Natural killer cell (primary cell): ENCODE measurements at regions not wholly inside any gene's neighbourhood (a gene's known extent, or its start where the extent isn't known, plus 50 kb on each side); places are given as distances from the start of the nearest gene placed in this dataset.

ENCODE experiments used
- ATAC-seq, 3 donors: fragments of 150-1000 bp in 2 of 3; fragments of 200-7000 bp in 1 of 3; cut with Tn5 transposase; 1 replicate in 1 of 3; 2 replicates in 2 of 3; pipeline ENCODE4 v1.10.0; 2021; ENCODE audit warnings: mild to moderate bottlenecking in 2 of 3, moderate library complexity in 2 of 3
- DNase-seq, 2 donors: peaks; one replicate each; pipeline versions ENCODE4 v3.0.0 to v3.0.0-alpha.2; 2013 to 2021; ENCODE audit warnings: mixed read lengths in 1 of 2
- H3K27ac ChIP-seq: one replicate; pipeline ENCODE4 v1.5.1; 2013; ENCODE audit warnings: mild to moderate bottlenecking, low read length
- H3K27me3 ChIP-seq: one replicate; pipeline ENCODE4 v1.6.1; 2013; ENCODE audit warnings: low read length; ENCODE audit not compliant: control insufficient read depth, insufficient read depth
- H3K36me3 ChIP-seq: one replicate; pipeline ENCODE4 v1.6.1; 2013; ENCODE audit warnings: low read length; ENCODE audit not compliant: control insufficient read depth, insufficient read depth
- H3K4me1 ChIP-seq: one replicate; pipeline ENCODE4 v1.6.1; 2013; ENCODE audit warnings: low read length; ENCODE audit not compliant: control insufficient read depth, insufficient read depth
- H3K4me3 ChIP-seq: one replicate; pipeline ENCODE4 v1.5.1; 2013; ENCODE audit warnings: low read length
- H3K9me3 ChIP-seq: one replicate; pipeline ENCODE4 v1.6.1; 2013; ENCODE audit warnings: low read length; ENCODE audit not compliant: control insufficient read depth, insufficient read depth
- H3K27ac Mint-ChIP-seq, 2 donors: one replicate each; pipeline ENCODE4 v1.8.0; 2022; ENCODE audit warnings: mild to moderate bottlenecking in 2 of 2, mixed read lengths in 2 of 2, moderate library complexity in 1 of 2
- H3K27me3 Mint-ChIP-seq, 2 donors: one replicate each; pipeline ENCODE4 v1.8.0; 2022; ENCODE audit warnings: low read depth in 2 of 2, mixed read lengths in 2 of 2
- H3K36me3 Mint-ChIP-seq: one replicate; pipeline ENCODE4 v1.8.0; 2022; ENCODE audit warnings: mixed read lengths
- H3K4me1 Mint-ChIP-seq, 2 donors: one replicate each; pipeline ENCODE4 v1.8.0; 2022; ENCODE audit warnings: mixed read lengths in 2 of 2
- H3K4me3 Mint-ChIP-seq: one replicate; pipeline ENCODE4 v1.8.0; 2022; ENCODE audit warnings: mild to moderate bottlenecking, moderate library complexity, mixed read lengths
- H3K9me3 Mint-ChIP-seq, 2 donors: one replicate each; pipeline ENCODE4 v1.8.0; 2022; ENCODE audit warnings: mixed read lengths in 2 of 2
- WGBS: methylation state at CpG from one replicate; pipeline ENCODE4 v1.1.7; 2013; ENCODE audit warnings: missing lambda C conversion rate; ENCODE audit not compliant: insufficient coverage; 5-methylcytosine and 5-hydroxymethylcytosine counted together
- intact Hi-C: fragments of 100-400 bp; cut with micrococcal nuclease; formaldehyde crosslinking; loops from one replicate; pipeline ENCODE4 v1.14.2; 2022
- TF ChIP-seq, protein P1 (sequence below): fragments of 200-600 bp; IDR thresholded peaks from one replicate; pipeline ENCODE4 v1.8.0; 2022; ENCODE audit warnings: antibody characterized with exemption

DNA sequence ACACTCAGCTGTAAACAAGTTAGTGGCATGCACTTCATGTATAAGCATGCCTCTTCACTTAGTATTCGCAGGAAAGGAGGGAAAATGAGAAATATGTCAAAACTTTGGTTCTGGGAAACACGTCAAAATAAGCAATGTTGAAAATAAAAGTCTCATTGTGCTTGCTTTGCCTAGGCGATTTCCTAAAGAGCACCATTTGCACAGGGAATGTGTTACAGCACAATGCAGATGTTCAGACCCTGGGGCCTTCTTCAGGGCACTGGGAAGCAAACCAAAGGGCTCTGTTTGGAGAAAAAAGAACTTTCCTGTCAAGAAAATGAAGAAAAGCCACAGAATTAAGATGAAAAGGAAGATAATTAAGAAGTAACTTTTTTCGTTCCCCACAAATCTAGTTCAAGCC lies 98.6 kb upstream of the PLD5 start:
- H3K27ac Mint-ChIP-seq: no peak overlapping the region
- no peak overlapping the region for H3K27ac ChIP-seq
- no peak overlapping the region for H3K4me3 ChIP-seq
- H3K36me3 Mint-ChIP-seq: no peaks in the 10 kb centered on the region
- 69% methylated on average over 3 of the region's 4 CpGs for WGBS
- no peaks in the 10 kb centered on the region for H3K27me3 Mint-ChIP-seq
- no peaks in the 10 kb centered on the region for H3K36me3 ChIP-seq
- no peaks in the 10 kb centered on the region for H3K9me3 ChIP-seq
- ATAC-seq (no peak), DNase-seq (no peak)
- TF ChIP-seq, protein P1, sequence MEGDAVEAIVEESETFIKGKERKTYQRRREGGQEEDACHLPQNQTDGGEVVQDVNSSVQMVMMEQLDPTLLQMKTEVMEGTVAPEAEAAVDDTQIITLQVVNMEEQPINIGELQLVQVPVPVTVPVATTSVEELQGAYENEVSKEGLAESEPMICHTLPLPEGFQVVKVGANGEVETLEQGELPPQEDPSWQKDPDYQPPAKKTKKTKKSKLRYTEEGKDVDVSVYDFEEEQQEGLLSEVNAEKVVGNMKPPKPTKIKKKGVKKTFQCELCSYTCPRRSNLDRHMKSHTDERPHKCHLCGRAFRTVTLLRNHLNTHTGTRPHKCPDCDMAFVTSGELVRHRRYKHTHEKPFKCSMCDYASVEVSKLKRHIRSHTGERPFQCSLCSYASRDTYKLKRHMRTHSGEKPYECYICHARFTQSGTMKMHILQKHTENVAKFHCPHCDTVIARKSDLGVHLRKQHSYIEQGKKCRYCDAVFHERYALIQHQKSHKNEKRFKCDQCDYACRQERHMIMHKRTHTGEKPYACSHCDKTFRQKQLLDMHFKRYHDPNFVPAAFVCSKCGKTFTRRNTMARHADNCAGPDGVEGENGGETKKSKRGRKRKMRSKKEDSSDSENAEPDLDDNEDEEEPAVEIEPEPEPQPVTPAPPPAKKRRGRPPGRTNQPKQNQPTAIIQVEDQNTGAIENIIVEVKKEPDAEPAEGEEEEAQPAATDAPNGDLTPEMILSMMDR: no peak
- intact Hi-C loops: no loop called here
- H3K9me3 Mint-ChIP-seq: peaks cover 3 to 11% of the 10 kb centered on the region in 2 donors
- no peaks in the 10 kb centered on the region for H3K4me1 ChIP-seq
- no peak overlapping the region for H3K4me3 Mint-ChIP-seq
- H3K27me3 ChIP-seq: no peaks in the 10 kb centered on the region
- H3K4me1 Mint-ChIP-seq: no peaks in the 10 kb centered on the region

DNA sequence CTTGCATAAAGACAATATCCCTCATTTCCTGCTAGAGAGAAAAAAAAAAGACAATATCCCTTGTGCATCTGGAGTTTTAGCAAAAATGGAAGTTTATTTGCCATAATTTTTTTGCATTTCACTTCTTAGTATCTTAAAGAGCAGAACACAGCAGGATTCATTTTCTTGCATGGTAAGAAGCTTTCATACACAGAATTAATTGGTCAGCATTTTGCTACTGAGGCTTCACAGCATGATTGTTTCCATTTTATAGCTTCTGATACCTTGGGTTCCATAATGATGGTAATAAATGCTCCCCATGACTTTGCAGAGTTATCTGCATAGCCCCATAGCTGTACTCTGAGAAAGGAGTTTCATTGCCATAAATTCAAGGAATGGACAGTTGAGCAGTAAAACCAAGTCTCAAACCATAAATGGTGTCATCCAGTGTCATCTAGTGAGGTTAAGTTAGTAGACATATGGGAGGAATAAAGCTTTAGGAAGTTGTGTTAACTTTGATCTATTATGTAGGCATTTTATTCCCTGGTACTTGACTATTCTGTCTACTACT lies 88.8 kb upstream of the PLD5 start:
- H3K9me3 Mint-ChIP-seq: peaks cover 6 to 9% of the 10 kb centered on the region in 2 donors
- Histone ChIP-seq H3K4me1 (no peaks in the 10 kb centered on the region), H3K9me3 (no peaks in the 10 kb centered on the region), H3K36me3 (no peaks in the 10 kb centered on the region), H3K27me3 (no peaks in the 10 kb centered on the region), H3K4me3 (no peak overlapping the region), H3K27ac (no peak overlapping the region)
- intact Hi-C loops: loop anchor here (5.0 kb wide), 1 partner anchor 49 kb away; no protein-coding TSS in a partner anchor
- ATAC-seq (no peak), DNase-seq (no peak)
- no peaks in the 10 kb centered on the region for H3K36me3 Mint-ChIP-seq
- TF ChIP-seq, protein P1: no peak
- no peaks in the 10 kb centered on the region for H3K4me1 Mint-ChIP-seq
- H3K27ac Mint-ChIP-seq: no peak overlapping the region
- no peak overlapping the region for H3K4me3 Mint-ChIP-seq
- H3K27me3 Mint-ChIP-seq: no peaks in the 10 kb centered on the region

DNA sequence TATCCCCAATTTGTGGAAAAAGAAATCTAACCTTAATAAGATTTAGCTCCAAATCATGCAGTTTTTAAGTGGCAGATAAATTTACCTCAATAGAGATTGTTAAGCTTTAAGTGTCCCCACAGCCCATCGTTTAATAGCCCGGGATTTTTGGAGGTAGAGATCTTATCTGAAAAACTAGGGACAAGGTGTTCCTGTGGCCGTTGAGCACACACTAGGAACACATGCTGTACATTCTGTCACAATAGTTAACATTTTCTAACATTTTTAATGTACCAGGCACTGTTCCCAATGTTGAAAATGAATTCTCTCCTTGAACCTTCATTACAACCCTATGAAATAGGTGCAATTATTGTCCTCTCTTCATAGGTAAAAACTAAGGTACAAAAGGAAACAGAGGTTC lies 85.7 kb upstream of the PLD5 start:
- no peak overlapping the region for H3K27ac ChIP-seq
- H3K4me3 ChIP-seq: no peak overlapping the region
- ATAC-seq (no peak), DNase-seq (no peak)
- 80% methylated on average over 3 of the region's 3 CpGs for WGBS
- H3K4me1 ChIP-seq: no peaks in the 10 kb centered on the region
- H3K4me1 Mint-ChIP-seq: no peaks in the 10 kb centered on the region
- H3K4me3 Mint-ChIP-seq: no peak overlapping the region
- H3K36me3 Mint-ChIP-seq: no peaks in the 10 kb centered on the region
- H3K9me3 Mint-ChIP-seq: peaks cover 3 to 8% of the 10 kb centered on the region in 2 donors
- no peaks in the 10 kb centered on the region for H3K36me3 ChIP-seq
- no peaks in the 10 kb centered on the region for H3K9me3 ChIP-seq
- H3K27me3 ChIP-seq: no peaks in the 10 kb centered on the region
- H3K27me3 Mint-ChIP-seq: no peaks in the 10 kb centered on the region
- H3K27ac Mint-ChIP-seq: no peak overlapping the region
- TF ChIP-seq, protein P1: no peak
- intact Hi-C loops: loop anchor here (5.0 kb wide), 1 partner anchor 52 kb away; no protein-coding TSS in a partner anchor

DNA sequence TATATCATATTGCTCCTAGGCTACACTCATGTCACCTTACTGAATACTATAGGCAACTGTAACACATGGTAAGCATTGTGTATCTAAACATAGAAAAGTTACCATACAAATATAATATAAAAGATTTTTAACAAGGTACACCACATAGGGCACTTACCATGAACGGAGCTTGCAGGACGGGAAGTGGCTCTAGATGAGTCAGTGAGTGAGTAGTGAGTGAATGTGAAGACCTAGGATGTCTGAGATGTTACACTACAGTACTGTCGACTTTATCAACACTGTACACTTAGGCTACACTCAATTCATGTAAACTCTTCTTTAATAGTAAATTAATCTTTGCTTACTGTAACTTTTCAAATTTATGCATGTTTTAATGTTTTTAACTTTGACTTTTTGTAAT lies 81.0 kb upstream of the PLD5 start:
- TF ChIP-seq, protein P1: no peak
- Histone ChIP-seq H3K36me3 (no peaks in the 10 kb centered on the region), H3K9me3 (no peaks in the 10 kb centered on the region), H3K27me3 (no peaks in the 10 kb centered on the region), H3K27ac (no peak overlapping the region), H3K4me1 (no peaks in the 10 kb centered on the region), H3K4me3 (no peak overlapping the region)
- intact Hi-C loops: no loop called here
- H3K9me3 Mint-ChIP-seq: peaks cover 0 to 2% of the 10 kb centered on the region in 2 donors
- H3K36me3 Mint-ChIP-seq: no peaks in the 10 kb centered on the region
- no CpG with 5 or more reads among the region's 3 CpGs for WGBS
- no peaks in the 10 kb centered on the region for H3K27me3 Mint-ChIP-seq
- H3K4me3 Mint-ChIP-seq: no peak overlapping the region
- H3K4me1 Mint-ChIP-seq: no peaks in the 10 kb centered on the region
- H3K27ac Mint-ChIP-seq: no peak overlapping the region
- no peak for ATAC-seq
- no peak for DNase-seq
